ENCODE measurements at regions not wholly inside any gene's neighbourhood (a gene's known extent, or its start where the extent isn't known, plus 50 kb on each side); places are given as distances from the start of the nearest gene placed in this dataset.

DNA sequence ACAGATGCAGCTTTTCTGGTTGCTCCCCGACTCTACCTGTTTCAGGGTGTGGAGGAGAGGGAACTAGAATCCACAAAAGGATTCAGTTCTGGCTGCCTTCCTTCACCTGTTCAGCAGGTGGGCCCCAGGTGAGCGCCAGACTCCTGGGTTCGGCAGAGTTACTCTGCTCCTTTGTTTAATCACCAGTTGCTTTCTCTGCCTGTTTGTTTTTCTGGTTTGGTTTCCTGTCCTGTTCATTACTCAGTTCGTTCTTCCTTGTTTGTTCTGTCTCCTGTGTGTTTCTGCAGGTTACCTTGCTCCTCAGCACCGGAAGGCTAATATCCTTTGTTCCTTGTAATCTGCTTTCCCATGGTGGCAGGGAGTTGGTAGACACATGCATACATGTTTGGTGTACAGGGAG is 508.5 kb upstream of the ATP11B start:
- no peak overlapping the region for H2AK5ac ChIP-seq (ENCODE audit: low read depth, low read length)
- no peak overlapping the region for H2BK20ac ChIP-seq (ENCODE audit: low read depth, low read length)
- no peak for ATAC-seq (ENCODE audit: low read depth)
- no peak overlapping the region for H3K14ac ChIP-seq (replicated peaks; ENCODE audit: low read depth, low read length)
- H3K4me2 ChIP-seq (ENCODE audit: low read depth, low read length), result no peak overlapping the region
- peaks cover 8% of the 10 kb centered on the region for H3K9me3 ChIP-seq (ENCODE audit: control insufficient read depth, insufficient read depth, low read length)
- no peak overlapping the region for H4K91ac ChIP-seq (ENCODE audit: insufficient read depth, low read depth, low read length)
- H2BK120ac ChIP-seq (ENCODE audit: low read depth, low read length), result no peak overlapping the region
- H3K36me3 ChIP-seq (ENCODE audit: control insufficient read depth, insufficient read depth, low read length), result no peaks in the 10 kb centered on the region
- no peak overlapping the region for H2AK9ac ChIP-seq (replicated peaks; ENCODE audit: low read depth, low read length, poor library complexity)
- H4K8ac ChIP-seq (ENCODE audit: low read depth in 2 of 2, low read length in 2 of 2), result no peak overlapping the region
- H3K9ac ChIP-seq (ENCODE audit: low read depth, low read length), result no peak overlapping the region
- no peaks in the 10 kb centered on the region for H4K20me1 ChIP-seq (ENCODE audit: insufficient read depth, low read length)
- in situ Hi-C loops (cut with MboI; ENCODE audit: low sequenced_read_pairs) (no loop called here), dilution Hi-C loops (cut with HindIII; ENCODE audit: low sequenced_read_pairs, unreplicated experiment) (no loop called here), intact Hi-C loops (cut with micrococcal nuclease) (no loop called here)
- H3K79me1 ChIP-seq (ENCODE audit: low read depth in 1 of 2, low read length in 2 of 2), result no peaks in the 10 kb centered on the region
- no peak overlapping the region for H3K4ac ChIP-seq (ENCODE audit: low read depth, low read length)
- no peak overlapping the region for H2BK15ac ChIP-seq (ENCODE audit: low read depth, low read length)
- no peaks in the 10 kb centered on the region for H3K4me1 ChIP-seq (ENCODE audit: control insufficient read depth, insufficient read depth, low read length)
- H3K27me3 ChIP-seq (ENCODE audit: control insufficient read depth, insufficient read depth, low read length), result no peaks in the 10 kb centered on the region
- H3K18ac ChIP-seq (ENCODE audit: low read depth, low read length), result no peak overlapping the region
- no peak overlapping the region for H2BK5ac ChIP-seq (ENCODE audit: low read depth, low read length, poor library complexity, severe bottlenecking)
- no peak overlapping the region for H3K23ac ChIP-seq (ENCODE audit: low read depth, low read length)
- TF ChIP-seq RFX5 (IDR thresholded peaks at IDR 0.05; ENCODE audit: low read depth, low read length), result no peak
- TF ChIP-seq MXI1 (IDR thresholded peaks at IDR 0.05; ENCODE audit: borderline replicate concordance, low read depth, low read length), result no peak
- no peak for TF ChIP-seq FOS (IDR thresholded peaks at IDR 0.05; ENCODE audit: low read depth, low read length)
- TF ChIP-seq, protein P1, sequence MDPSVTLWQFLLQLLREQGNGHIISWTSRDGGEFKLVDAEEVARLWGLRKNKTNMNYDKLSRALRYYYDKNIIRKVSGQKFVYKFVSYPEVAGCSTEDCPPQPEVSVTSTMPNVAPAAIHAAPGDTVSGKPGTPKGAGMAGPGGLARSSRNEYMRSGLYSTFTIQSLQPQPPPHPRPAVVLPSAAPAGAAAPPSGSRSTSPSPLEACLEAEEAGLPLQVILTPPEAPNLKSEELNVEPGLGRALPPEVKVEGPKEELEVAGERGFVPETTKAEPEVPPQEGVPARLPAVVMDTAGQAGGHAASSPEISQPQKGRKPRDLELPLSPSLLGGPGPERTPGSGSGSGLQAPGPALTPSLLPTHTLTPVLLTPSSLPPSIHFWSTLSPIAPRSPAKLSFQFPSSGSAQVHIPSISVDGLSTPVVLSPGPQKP (IDR thresholded peaks at IDR 0.05; ENCODE audit: borderline replicate concordance, low read depth, low read length), result no peak
- TF ChIP-seq BHLHE40 (IDR thresholded peaks at IDR 0.05; ENCODE audit: low read depth, low read length), result no peak
- no peak for TF ChIP-seq SMC3 (IDR thresholded peaks at IDR 0.05; ENCODE audit: low read depth, low read length)
- no peak for TF ChIP-seq CEBPB (IDR thresholded peaks at IDR 0.05; ENCODE audit: low read depth, low read length)
- TF ChIP-seq, protein P2, sequence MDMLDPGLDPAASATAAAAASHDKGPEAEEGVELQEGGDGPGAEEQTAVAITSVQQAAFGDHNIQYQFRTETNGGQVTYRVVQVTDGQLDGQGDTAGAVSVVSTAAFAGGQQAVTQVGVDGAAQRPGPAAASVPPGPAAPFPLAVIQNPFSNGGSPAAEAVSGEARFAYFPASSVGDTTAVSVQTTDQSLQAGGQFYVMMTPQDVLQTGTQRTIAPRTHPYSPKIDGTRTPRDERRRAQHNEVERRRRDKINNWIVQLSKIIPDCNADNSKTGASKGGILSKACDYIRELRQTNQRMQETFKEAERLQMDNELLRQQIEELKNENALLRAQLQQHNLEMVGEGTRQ (IDR thresholded peaks at IDR 0.05; ENCODE audit: low read depth, low read length), result no peak
- no peak for TF ChIP-seq RAD21 (IDR thresholded peaks at IDR 0.05; ENCODE audit: low read length)
- TF ChIP-seq MAFK (IDR thresholded peaks at IDR 0.05; ENCODE audit: low read depth, low read length), result no peak
- TF ChIP-seq, protein P3, sequence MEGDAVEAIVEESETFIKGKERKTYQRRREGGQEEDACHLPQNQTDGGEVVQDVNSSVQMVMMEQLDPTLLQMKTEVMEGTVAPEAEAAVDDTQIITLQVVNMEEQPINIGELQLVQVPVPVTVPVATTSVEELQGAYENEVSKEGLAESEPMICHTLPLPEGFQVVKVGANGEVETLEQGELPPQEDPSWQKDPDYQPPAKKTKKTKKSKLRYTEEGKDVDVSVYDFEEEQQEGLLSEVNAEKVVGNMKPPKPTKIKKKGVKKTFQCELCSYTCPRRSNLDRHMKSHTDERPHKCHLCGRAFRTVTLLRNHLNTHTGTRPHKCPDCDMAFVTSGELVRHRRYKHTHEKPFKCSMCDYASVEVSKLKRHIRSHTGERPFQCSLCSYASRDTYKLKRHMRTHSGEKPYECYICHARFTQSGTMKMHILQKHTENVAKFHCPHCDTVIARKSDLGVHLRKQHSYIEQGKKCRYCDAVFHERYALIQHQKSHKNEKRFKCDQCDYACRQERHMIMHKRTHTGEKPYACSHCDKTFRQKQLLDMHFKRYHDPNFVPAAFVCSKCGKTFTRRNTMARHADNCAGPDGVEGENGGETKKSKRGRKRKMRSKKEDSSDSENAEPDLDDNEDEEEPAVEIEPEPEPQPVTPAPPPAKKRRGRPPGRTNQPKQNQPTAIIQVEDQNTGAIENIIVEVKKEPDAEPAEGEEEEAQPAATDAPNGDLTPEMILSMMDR (conservative IDR thresholded peaks at IDR 0.05; ENCODE audit: low read depth, low read length), result no peak
- TF ChIP-seq NFE2L2 (IDR thresholded peaks at IDR 0.05; ENCODE audit: low read depth, low read length), result no peak
- no peak for TF ChIP-seq CHD1 (IDR thresholded peaks at IDR 0.05; ENCODE audit: low read depth, low read length)
- TF ChIP-seq POLR2A (IDR thresholded peaks at IDR 0.05; ENCODE audit: low read depth, low read length), result no peak
- TF ChIP-seq MAZ (IDR thresholded peaks at IDR 0.05; ENCODE audit: borderline replicate concordance, low read depth, low read length), result no peak
- TF ChIP-seq RCOR1 (IDR thresholded peaks at IDR 0.05; ENCODE audit: insufficient replicate concordance, low read length), result no peak
- WGBS, 2 experiments (ENCODE audit: extremely low coverage in 2 of 2, insufficient read length in 1 of 2), result no CpG with 5 or more reads among the region's 5 CpGs
- DNase-seq, result no peak
- H4K5ac ChIP-seq (ENCODE audit: low read depth, low read length), result no peak overlapping the region
- H3K4me3 ChIP-seq (ENCODE audit: insufficient read depth, low read depth, low read length), result no peak overlapping the region
- H3K27ac ChIP-seq (ENCODE audit: insufficient read depth, low read length), result no peak overlapping the region
- H2AFZ ChIP-seq (replicated peaks; ENCODE audit: low read length, poor library complexity), result no peak overlapping the region
- no peaks in the 10 kb centered on the region for H3K9me1 ChIP-seq (ENCODE audit: insufficient read depth, low read length)
- POLR2A ChIA-PET (ENCODE audit: unreplicated experiment), result no interaction called here
- CTCF ChIA-PET, result no interaction called here
- no TSS peak for BruUV-seq (replicated peaks)
- H3K56ac ChIP-seq (ENCODE audit: extremely low read depth, insufficient read depth, low read length), result no peak overlapping the region
